GM21717 (cell line): ENCODE measurements at regions not wholly inside any gene's neighbourhood (a gene's known extent, or its start where the extent isn't known, plus 50 kb on each side); places are given as distances from the start of the nearest gene placed in this dataset.

Experiments
- ATAC-seq: cut with Tn5 transposase; IDR thresholded peaks from one replicate; pipeline ENCODE4 v1.9.1; 2021; ENCODE audit warnings: mild to moderate bottlenecking, moderate library complexity; ENCODE audit not compliant: unreplicated experiment

- ATAC-seq = no peak
Measured at GRCh38 chr13:90142251-90142650, 1205.2 kb upstream of the MIR17HG start.

- ATAC-seq = no peak
Measured at GRCh38 chr13:90154311-90154960, 1193.1 kb upstream of the MIR17HG start.

GRCh38 chr13:90156390-90156789, 1191.1 kb upstream of the MIR17HG start:
- ATAC-seq = no peak

GRCh38 chr13:90168953-90169352, 1178.5 kb upstream of the MIR17HG start:
- ATAC-seq = no peak

- no peak for ATAC-seq
Measured at GRCh38 chr13:90170208-90170607, 1177.3 kb upstream of the MIR17HG start.

GRCh38 chr13:90171649-90172048, 1175.8 kb upstream of the MIR17HG start:
- ATAC-seq = no peak

GRCh38 chr13:90177512-90177911, 1170.0 kb upstream of the MIR17HG start:
- ATAC-seq = no peak

- ATAC-seq = no peak
Measured at GRCh38 chr13:90184355-90184754, 1163.1 kb upstream of the MIR17HG start.

- no peak for ATAC-seq
Measured at GRCh38 chr13:90185734-90186133, 1161.8 kb upstream of the MIR17HG start.

GRCh38 chr13:90187478-90188350, 1159.8 kb upstream of the MIR17HG start:
- ATAC-seq = no peak

- no peak for ATAC-seq
Measured at GRCh38 chr13:90188351-90188636, 1159.2 kb upstream of the MIR17HG start.

- ATAC-seq = peak; percentile 85
Measured at GRCh38 chr13:90197722-90198121, 1149.8 kb upstream of the MIR17HG start.

- ATAC-seq = no peak
Measured at GRCh38 chr13:90201202-90201601, 1146.3 kb upstream of the MIR17HG start.

- no peak for ATAC-seq
Measured at GRCh38 chr13:90201676-90202460, 1145.6 kb upstream of the MIR17HG start.

- ATAC-seq = no peak
Measured at GRCh38 chr13:90205081-90205480, 1142.4 kb upstream of the MIR17HG start.

GRCh38 chr13:90205911-90206310, 1141.6 kb upstream of the MIR17HG start:
- ATAC-seq = no peak

- ATAC-seq = no peak
Measured at GRCh38 chr13:90217275-90217674, 1130.2 kb upstream of the MIR17HG start.

GRCh38 chr13:90222758-90223157, 1124.7 kb upstream of the MIR17HG start:
- ATAC-seq = no peak

GRCh38 chr13:90230311-90230710, 1117.2 kb upstream of the MIR17HG start:
- no peak for ATAC-seq

GRCh38 chr13:90232291-90232690, 1115.2 kb upstream of the MIR17HG start:
- no peak for ATAC-seq

- no peak for ATAC-seq
Measured at GRCh38 chr13:90233933-90234672, 1113.4 kb upstream of the MIR17HG start.
